Right lobe of liver (tissue), 4 donors: ENCODE measurements at regions not wholly inside any gene's neighbourhood (a gene's known extent, or its start where the extent isn't known, plus 50 kb on each side); places are given as distances from the start of the nearest gene placed in this dataset.

Experiments
- CTCF ChIP-seq, 4 donors: fragments of 200-600 bp in 3 of 4; fragments of 450-650 bp in 1 of 4; IDR thresholded peaks; one replicate each; pipeline versions ENCODE4 v1.5.1 to v1.8.0; 2016 to 2022; ENCODE audit warnings: antibody characterized with exemption in 4 of 4, mild to moderate bottlenecking in 2 of 4
- POLR2A ChIP-seq: fragments of 450-650 bp; IDR thresholded peaks from one replicate; pipeline ENCODE4 v1.6.1; 2017; ENCODE audit warnings: antibody characterized with exemption, mild to moderate bottlenecking
- donor health status: DM: no; HTN: no; CAD: no.
- donor health status: DM: no; HTN: no; CAD: no.
- donor health status: DM: no; HTN: yes; CAD: no.

GRCh38 chr2:196422361-196422760, 217.2 kb upstream of the CCDC150 start:
- TF ChIP-seq CTCF (IDR thresholded peaks at IDR 0.05) (no peak), POLR2A (no peak)
